Fibroblast of peridontal ligament (primary cell): ENCODE measurements at regions not wholly inside any gene's neighbourhood (a gene's known extent, or its start where the extent isn't known, plus 50 kb on each side); places are given as distances from the start of the nearest gene placed in this dataset.
A peak's percentile ranks its signal among the peaks of the same experiment; 100 is the strongest.

ENCODE experiments used
- DNase-seq: peaks from one replicate; pipeline ENCODE4 v3.0.0-alpha.2; 2010; ENCODE audit errors: extremely low read depth

DNA sequence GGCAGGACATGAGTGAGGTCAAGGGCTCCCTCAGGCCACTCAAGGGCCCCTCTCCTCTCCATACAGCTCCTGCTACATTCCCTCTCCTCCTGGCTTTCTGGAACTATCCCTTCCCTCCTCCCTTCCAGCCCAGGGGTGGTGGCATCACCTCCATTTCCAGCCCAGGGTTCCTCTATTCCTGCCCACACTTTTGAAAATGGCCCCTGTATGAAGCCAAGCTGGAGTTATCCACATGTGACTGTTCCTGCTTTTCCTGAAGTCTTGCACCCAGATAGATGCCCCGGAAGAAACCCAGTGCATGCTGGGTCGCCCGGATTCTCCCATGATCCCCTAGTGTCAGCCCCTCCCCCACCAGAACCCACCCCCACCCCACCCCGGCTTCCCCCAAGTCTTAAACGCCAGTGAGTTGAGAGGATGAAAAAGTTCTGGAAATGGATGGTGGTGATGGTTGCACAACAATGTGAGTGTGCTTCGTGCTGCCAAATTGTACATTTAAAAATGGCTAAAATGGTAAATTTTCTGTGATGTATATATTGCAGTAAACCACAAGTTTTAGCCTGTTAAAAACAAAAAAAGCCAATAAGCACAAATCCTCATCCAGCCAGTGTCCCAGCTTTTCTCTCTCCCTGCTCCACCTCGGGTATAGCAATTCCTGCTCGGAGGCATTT, 136.9 kb downstream of the SCARB1 start:
- no peak for DNase-seq

- DNase-seq, result no peak
Measured at GRCh38 chr12:124725597-124726237, 137.9 kb downstream of the SCARB1 start.

DNA sequence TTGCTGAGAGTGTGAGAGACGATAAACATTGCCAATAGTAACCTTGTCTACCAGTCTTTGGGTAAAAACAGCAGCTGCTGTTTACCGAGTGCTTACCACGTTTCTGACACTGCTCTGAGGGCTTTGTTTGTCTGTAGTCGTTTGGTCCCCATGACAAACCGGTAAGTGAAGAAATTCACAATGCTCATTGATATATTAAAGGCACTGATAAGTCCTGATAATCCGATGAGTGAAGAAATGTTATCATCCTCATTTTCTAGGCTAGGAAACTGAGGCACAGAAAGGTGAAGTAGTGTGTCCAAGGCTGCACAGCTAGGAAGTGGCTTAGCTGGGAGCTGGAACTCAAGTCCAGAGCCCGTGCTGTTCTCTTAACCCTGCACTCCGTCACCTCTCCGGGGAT, 138.6 kb downstream of the SCARB1 start:
- no peak for DNase-seq

DNA sequence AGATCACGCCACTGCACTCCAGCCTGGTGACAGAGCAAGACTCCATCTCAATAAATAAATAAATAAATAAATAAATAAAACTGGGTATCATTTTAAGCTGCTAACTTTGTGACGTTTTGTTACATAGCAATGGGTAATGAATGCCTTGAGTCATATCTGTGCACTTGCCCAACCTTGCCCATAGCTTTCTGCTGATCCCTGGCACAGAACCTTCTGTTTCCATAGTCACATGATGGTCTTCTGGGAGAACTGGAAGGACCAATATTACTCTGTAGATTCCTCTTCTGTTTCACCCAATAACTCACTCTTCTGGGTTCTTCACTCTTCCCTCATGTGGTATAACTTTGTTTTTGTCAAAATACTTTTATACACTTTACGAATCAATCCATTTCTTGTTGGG, 140.8 kb downstream of the SCARB1 start:
- no peak for DNase-seq

DNA sequence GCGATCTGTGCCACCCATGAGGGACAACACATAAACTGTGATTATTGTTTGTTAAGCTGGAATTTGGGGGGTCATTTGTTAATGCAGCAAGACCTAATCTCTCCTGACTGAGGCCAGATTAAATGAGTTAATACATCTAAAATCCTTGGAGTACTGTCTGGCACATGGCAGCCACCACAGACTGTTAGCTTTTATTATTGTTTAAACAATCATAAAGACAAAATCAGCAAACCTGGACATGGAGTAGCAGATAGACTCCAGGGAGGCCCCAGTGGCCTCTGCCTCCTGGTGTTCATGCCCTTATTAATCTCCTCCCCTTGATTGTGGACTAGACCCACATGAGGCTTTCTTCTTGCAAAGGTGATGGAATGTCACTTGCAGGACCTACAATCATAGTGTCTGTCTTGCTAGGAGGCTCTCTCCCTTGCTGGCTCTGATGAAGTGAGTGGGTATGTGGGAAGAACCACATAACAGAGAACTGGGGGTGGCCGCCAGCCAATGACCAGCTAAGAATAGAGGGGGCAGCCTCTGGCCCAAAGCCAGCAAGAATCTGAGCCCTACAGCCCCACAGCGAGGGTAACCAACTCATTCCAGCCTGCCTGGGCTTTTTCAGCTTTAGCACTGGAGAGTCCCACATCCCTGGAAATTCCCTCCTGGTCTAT, 142.0 kb downstream of the SCARB1 start:
- no peak for DNase-seq

DNA sequence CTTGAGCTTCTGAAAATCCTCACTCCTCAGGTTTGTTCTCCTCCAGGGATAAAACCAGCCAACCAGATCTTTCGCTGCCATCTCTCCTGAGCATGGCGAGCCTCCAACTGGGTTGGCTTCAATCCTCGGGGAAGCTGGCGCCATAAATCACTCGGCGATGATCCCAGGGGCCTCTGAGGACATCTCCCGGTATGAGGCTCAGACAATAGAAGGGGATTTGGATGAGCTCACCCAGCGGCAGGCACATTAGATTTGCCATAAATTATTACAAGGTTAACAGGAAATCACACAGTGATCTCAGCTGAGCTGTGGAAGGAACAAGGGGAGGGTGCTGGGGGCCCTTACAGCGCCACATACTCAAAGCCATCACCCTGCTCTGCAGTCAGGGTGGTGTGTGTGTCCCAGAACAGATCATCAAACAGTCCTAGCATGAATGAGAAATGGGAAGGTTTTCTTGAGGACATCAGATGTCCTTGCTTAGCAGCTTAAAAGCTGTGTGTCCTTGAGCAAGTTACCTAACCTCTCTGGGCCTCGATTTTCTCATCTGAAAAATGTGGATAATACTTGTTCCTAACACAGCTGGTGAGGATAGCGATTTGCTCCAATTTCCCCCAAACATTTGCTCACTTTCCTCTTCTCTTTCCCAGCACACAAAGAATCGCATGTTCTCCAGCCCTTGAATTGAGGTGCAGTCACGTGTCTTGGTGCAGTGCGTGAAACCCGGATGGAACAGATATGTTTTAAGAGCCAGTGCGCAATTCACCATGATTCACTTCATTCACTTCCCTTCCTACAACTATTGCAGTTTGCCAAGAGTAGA, 142.8 kb downstream of the SCARB1 start:
- DNase-seq, result no peak

- peak; percentile 49 for DNase-seq
Measured at GRCh38 chr12:124720004-124720680, 143.5 kb downstream of the SCARB1 start.

DNA sequence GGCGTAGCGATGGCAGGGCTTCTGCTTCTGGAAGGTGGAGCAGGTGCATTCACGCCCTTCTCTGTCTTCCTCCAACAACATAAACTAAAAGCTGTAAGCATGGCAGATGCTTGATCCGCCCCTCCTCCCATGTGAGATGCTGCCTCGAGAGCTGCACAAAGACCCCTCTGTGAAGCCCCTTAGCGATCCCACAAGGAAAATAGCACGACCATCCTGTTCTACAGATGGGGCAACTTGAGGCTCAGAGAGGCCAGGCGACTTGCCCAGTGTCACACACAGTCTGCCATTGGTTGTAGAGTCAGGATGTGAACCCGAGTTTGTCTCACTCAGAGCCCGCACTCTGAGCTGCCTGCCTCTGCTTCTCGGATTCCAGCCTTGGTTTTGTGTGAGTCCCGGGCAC, 144.4 kb downstream of the SCARB1 start:
- no peak for DNase-seq

GRCh38 chr12:124718458-124718857, 145.2 kb downstream of the SCARB1 start:
- no peak for DNase-seq

GRCh38 chr12:124718036-124718435, 145.6 kb downstream of the SCARB1 start:
- no peak for DNase-seq

DNA sequence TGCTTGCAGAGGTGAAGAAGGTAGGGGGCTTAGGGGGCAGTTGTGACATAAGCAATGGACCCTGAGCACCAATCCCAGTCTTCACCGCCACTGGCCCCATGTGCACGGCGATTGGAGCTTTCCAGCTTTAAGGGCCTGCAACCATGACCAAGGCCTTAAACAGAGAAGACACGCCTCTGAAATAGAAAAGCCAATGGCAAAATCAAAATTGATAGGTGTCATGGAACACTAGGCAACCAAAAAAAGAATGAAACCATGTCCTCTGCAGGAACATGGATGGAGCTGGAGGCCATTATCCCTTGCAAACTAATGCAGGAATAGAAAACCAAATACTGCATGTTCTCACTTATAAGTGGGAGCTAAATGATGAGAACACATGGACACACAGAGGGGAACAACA, 146.3 kb downstream of the SCARB1 start:
- no peak for DNase-seq

DNA sequence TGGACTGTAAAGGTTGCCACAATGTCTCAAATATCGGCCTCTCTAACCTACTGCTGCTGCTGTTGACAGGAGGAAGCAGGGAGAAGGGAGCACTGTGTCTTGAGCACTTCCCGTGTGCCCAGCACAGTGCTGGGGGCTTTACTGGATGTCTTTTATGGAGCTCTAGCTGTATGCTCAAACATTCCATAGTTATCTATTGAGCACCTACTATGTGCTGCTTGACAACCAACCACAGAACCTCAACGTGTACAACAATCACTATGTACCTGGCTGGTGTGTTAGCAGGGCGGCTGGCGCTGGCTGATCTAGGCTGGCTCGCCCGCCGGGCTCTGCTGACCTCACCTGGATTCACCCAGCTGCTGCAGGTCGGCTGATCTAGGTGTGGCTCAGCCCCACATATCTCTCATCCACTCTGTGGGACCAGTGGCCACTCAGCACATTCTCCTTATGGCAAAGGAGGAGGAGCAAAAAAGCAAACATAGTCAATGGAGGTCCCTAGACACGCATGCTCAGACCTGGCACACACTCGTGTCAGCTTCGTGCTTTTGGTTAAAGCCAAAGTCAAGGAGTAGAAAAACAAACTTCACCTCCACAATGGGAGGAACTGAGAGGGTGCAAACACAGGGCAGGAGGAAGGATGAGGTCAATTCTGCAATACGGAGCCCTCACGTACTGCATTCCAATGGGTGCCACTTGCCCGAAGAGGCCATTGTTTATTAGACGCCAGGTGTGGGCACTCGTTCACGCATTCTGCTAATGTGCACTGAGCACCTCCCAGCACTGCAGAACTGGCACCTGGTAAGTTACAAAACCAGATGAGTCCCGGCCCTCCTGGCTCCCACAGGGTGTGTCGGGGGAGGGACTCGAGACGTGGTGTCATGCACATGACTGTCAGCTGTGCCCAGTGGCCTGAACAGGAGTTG, 147.2 kb downstream of the SCARB1 start:
- DNase-seq, result no peak

DNA sequence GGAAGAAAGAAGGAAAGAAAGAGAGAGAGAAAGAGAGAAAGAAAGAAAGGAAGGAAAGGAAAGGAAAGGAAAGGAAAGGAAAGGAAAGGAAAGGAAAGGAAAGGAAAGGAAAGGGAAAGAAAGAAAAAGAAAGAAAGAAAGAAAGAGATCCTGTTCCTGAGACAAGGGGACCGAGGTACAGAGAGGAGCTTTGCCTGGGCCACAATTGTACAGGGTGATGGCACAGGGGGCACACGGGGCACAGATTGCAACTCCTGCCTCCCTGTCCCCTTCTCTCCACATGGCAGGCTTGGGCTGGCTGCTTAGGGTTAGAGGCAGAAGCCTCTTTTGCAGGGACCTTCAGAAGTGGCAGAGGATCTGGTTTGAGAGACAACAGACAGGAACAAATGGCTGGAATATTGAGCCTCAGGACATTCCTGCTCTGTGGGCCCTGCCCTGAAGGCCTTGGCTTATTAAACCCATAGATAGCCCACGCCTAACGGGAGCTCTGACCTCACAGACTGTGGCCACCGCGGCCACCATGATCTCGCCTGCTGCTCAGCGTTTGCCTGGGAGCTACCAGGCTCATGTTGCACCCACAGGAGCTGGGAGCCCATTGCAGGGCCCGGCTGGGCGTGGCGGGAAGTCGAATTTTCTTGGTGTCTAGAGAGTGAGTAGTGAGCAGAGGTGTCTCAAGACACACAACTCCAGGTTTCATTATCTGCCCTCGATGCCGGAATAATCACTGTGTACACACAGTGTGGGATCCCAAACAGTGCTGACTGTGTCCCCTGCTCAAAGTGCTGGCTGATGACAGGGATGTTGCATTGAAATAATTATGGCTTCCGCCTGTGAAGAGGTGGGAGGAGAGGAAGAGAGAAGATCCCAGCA, 147.9 kb upstream of the NCOR2 start:
- peak; percentile 34 for DNase-seq

DNA sequence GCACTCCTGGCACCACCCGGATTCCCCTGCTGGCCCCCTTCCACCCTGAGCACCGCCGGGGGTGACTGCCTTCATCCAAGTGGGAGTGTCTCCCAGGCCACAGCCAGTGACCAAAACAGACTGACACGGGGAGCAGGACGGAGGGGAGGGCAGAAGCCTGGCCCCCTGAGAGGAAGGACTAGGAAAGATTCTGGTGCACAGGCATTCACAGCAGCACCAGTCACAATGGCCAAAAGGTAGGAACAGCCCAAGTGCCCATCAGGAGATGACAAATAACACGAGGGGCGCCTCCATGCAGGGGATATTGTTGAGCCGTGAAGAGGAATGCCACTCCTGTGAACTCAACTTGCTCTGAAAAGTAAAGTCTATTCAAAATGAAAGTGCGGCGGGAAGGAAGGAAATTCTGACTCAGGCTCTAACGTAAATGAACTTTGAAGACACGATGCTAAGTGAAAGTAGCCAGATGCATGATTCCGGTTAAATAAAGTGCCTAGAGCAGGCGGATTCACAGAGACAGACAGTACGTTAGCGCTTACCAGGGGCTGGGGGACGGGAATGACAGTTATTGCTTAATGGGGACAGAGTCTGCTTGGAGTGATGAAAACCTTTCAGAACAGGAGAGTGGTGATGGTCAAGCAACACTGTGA, 146.1 kb upstream of the NCOR2 start:
- peak; percentile 93 for DNase-seq

- no peak for DNase-seq
Measured at GRCh38 chr12:124713041-124713435, 145.6 kb upstream of the NCOR2 start.

DNA sequence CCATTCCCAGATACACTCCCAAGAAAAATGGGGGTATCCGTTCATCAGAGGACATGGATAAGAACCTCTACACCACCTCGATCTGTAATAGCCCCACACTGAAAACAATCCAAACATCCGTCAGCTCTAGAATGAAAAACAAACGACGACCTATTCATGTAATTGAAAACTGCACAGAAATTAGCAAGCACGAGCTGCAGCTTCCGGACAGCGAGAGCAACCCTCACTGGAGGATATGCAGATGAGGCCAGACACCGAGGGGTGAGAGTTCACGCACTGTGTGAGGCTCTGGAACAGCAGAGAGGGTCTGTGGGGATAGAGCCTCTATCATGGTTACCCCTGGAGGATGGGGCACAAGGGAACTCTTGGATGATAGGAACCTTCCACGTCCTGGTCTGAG, 143.9 kb upstream of the NCOR2 start:
- no peak for DNase-seq

DNA sequence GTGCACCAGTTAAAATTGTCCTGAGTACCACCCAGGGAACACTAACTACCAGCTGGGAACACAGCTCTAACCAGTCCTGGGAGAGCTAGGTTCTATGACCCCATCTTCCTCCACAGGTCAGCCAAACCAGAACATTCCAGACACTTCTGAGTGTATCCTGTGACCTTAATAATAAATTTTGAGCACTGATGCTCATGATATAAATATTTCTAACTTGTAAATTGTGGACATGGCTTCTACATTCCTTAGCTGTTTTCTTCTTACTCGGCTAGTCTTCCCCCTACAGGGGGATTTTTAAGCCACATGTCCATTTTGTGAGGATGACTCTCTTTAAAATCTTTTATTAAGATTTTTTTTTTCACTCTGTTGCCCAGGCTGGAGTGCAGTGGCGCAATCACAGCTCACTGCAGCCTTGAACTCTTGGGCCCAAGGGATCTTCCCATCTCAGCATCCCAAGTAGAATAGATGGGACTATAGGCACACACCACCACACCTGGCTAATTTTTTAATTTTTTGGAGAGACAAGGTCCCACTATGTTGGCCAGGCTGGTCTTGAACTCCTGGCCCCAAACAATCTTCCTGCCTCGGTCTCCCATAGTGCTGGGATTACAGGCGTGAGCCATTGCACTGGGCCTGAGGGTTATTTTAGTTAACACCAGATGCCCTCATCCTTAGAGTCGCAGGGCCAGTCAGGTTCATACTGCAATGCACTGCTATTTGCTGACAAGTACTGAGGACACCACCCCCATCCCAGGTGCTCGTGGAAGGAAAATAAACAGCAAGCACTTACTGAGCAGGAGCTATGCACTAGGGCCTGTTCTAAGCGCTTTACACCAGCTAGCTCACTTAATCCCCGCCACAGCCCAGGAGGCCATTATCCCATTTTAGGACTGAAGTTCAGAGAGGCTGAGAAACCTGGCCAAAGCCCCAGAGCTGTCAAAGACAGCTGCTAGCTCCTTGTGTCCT, 142.6 kb upstream of the NCOR2 start:
- peak; percentile 76 for DNase-seq

- no peak for DNase-seq
Measured at GRCh38 chr12:124707316-124707715, 139.9 kb upstream of the NCOR2 start.
